GM12878 (cell line): ENCODE measurements at regions not wholly inside any gene's neighbourhood (a gene's known extent, or its start where the extent isn't known, plus 50 kb on each side); places are given as distances from the start of the nearest gene placed in this dataset.

ENCODE experiments used
- CHD2 ChIP-seq: IDR thresholded peaks from 2 replicates; pipeline ENCODE4 v1.6.1; 2011; ENCODE audit warnings: low read depth, low read length, improper control_type of control experiment, borderline replicate concordance
- FOXK2 ChIP-seq: fragments of 450-650 bp; IDR thresholded peaks from 2 replicates; pipeline ENCODE4 v1.6.1; 2017; ENCODE audit warnings: mild to moderate bottlenecking, moderate library complexity
- MEF2A ChIP-seq: IDR thresholded peaks from 2 replicates; pipeline ENCODE4 v1.6.1; 2011; ENCODE audit warnings: low read depth, mild to moderate bottlenecking, low read length, moderate library complexity; ENCODE audit not compliant: insufficient read depth
- MTA2 ChIP-seq: fragments of 450-650 bp; IDR thresholded peaks from 2 replicates; pipeline ENCODE4 v1.6.1; 2016; ENCODE audit warnings: low read depth, mild to moderate bottlenecking, moderate library complexity
- MXI1 ChIP-seq: fragments of 150-350 bp; IDR thresholded peaks from 2 replicates; pipeline ENCODE4 v1.6.1; 2011; ENCODE audit warnings: low read depth, mild to moderate bottlenecking, inconsistent platforms, low read length, improper control_type of control experiment
- MYC ChIP-seq: IDR thresholded peaks from 2 replicates; pipeline ENCODE4 v1.6.1; 2011; ENCODE audit warnings: mild to moderate bottlenecking, low read length, moderate library complexity, inconsistent platforms; ENCODE audit not compliant: insufficient read depth, insufficient replicate concordance, insufficient read length, severe bottlenecking
- POLR2A ChIP-seq: IDR thresholded peaks from 2 replicates; pipeline ENCODE4 v1.6.1; 2011; ENCODE audit warnings: low read depth, mild to moderate bottlenecking, low read length
- SMC3 ChIP-seq: IDR thresholded peaks from 2 replicates; pipeline ENCODE4 v1.6.1; 2011; ENCODE audit warnings: low read length, improper control_type of control experiment, borderline replicate concordance
- SRF ChIP-seq, 2 experiments: IDR thresholded peaks; 2 replicates each; pipeline ENCODE4 v1.6.1; 2011; ENCODE audit warnings: low read depth in 2 of 2, low read length in 2 of 2, mild to moderate bottlenecking in 1 of 2, moderate library complexity in 1 of 2
- SUZ12 ChIP-seq: fragments of 200-600 bp; sonication (generic); IDR thresholded peaks from one replicate; pipeline ENCODE4 v1.6.1; 2018; ENCODE audit warnings: antibody characterized with exemption, mild to moderate bottlenecking; ENCODE audit not compliant: unreplicated experiment

DNA sequence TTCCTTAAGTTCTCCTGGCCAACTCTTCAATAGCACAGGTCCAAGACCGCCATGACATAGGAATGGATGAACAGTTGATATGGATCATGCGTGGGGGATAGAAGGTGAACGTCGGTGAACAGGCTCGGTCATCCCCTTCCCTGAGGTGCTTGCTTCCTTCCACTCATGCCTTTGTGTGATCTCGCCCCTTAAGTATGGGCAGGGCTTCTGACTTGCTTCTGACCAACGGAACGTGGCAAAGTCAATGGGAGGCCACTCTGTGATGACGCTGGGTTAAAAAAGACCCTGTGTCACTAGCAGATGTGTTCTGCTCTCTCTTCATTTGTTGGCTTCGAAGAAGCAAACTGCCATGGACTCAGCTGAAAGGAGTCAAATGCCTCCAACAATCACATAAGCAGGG, 240.5 kb upstream of the TUT7 start:
- TF ChIP-seq MTA2 (no peak), SRF (IDR thresholded peaks at IDR 0.05; ENCODE audit: low read depth in 2 of 2, low read length in 2 of 2) (no peak), MXI1 (no peak), CHD2 (no peak), POLR2A (no peak), MEF2A (no peak), SUZ12 (no peak), FOXK2 (no peak), SMC3 (no peak), MYC (no peak)
